IMR-90 (cell line): ENCODE measurements at regions not wholly inside any gene's neighbourhood (a gene's known extent, or its start where the extent isn't known, plus 50 kb on each side); places are given as distances from the start of the nearest gene placed in this dataset.

Experiments used
- BHLHE40 ChIP-seq: fragments of 150-350 bp; IDR thresholded peaks from 2 replicates; pipeline ENCODE4 v1.6.1; 2016; ENCODE audit warnings: mild to moderate bottlenecking, low read depth, low read length
- FOS ChIP-seq: fragments of 150-350 bp; IDR thresholded peaks from 2 replicates; pipeline ENCODE4 v1.6.1; 2016; ENCODE audit warnings: low read depth, low read length
- POLR2A ChIP-seq: IDR thresholded peaks from 2 replicates; pipeline ENCODE4 v1.6.1; 2012; ENCODE audit warnings: mild to moderate bottlenecking, low read depth, low read length
- RAD21 ChIP-seq: IDR thresholded peaks from 2 replicates; pipeline ENCODE4 v1.6.1; 2012; ENCODE audit warnings: low read length, improper control_type of control experiment
- RFX5 ChIP-seq: IDR thresholded peaks from 2 replicates; pipeline ENCODE4 v1.8.0; 2012; ENCODE audit warnings: low read depth, mild to moderate bottlenecking, low read length, moderate library complexity
- TF ChIP-seq, protein P1 (sequence below): conservative IDR thresholded peaks from 2 replicates; pipeline ENCODE4 v1.5.1; 2012; ENCODE audit warnings: mild to moderate bottlenecking, low read depth, low read length, improper control_type of control experiment
- TF ChIP-seq, protein P2 (sequence below): fragments of 150-350 bp; IDR thresholded peaks from 2 replicates; pipeline ENCODE4 v1.6.1; 2017; ENCODE audit warnings: mild to moderate bottlenecking, antibody characterized with exemption, low read length, low read depth
- TF ChIP-seq, protein P3 (sequence below): fragments of 150-350 bp; IDR thresholded peaks from 2 replicates; pipeline ENCODE4 v1.6.1; 2016; ENCODE audit warnings: low read depth, mild to moderate bottlenecking, low read length, moderate library complexity, borderline replicate concordance

DNA sequence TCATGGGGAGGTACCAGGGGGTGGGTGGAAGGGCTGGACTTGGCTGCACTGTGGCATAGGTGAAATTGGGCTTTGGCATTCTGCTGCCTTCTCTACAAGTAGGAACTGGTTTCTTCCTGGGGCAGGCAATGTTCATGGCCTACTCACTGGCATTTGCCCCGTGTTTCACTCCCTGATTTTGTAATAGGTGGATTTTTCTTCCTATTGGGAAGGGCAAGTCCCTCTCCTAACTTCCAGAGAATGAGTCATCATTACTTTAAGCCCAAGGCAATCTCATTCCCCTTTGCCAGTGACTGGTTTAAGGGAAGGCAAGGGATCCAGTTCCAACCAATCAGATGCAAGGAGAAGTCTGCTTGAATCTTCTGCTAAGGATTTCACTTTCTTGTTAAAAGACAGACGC is 67.9 kb upstream of the ANKRD55 start:
- TF ChIP-seq, protein P1, sequence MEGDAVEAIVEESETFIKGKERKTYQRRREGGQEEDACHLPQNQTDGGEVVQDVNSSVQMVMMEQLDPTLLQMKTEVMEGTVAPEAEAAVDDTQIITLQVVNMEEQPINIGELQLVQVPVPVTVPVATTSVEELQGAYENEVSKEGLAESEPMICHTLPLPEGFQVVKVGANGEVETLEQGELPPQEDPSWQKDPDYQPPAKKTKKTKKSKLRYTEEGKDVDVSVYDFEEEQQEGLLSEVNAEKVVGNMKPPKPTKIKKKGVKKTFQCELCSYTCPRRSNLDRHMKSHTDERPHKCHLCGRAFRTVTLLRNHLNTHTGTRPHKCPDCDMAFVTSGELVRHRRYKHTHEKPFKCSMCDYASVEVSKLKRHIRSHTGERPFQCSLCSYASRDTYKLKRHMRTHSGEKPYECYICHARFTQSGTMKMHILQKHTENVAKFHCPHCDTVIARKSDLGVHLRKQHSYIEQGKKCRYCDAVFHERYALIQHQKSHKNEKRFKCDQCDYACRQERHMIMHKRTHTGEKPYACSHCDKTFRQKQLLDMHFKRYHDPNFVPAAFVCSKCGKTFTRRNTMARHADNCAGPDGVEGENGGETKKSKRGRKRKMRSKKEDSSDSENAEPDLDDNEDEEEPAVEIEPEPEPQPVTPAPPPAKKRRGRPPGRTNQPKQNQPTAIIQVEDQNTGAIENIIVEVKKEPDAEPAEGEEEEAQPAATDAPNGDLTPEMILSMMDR = no peak
- TF ChIP-seq RAD21 (no peak), POLR2A (no peak), RFX5 (no peak), BHLHE40 (no peak), FOS (no peak)
- TF ChIP-seq, protein P2, sequence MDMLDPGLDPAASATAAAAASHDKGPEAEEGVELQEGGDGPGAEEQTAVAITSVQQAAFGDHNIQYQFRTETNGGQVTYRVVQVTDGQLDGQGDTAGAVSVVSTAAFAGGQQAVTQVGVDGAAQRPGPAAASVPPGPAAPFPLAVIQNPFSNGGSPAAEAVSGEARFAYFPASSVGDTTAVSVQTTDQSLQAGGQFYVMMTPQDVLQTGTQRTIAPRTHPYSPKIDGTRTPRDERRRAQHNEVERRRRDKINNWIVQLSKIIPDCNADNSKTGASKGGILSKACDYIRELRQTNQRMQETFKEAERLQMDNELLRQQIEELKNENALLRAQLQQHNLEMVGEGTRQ = no peak
- TF ChIP-seq, protein P3, sequence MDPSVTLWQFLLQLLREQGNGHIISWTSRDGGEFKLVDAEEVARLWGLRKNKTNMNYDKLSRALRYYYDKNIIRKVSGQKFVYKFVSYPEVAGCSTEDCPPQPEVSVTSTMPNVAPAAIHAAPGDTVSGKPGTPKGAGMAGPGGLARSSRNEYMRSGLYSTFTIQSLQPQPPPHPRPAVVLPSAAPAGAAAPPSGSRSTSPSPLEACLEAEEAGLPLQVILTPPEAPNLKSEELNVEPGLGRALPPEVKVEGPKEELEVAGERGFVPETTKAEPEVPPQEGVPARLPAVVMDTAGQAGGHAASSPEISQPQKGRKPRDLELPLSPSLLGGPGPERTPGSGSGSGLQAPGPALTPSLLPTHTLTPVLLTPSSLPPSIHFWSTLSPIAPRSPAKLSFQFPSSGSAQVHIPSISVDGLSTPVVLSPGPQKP = no peak
